GM18505 (cell line): ENCODE measurements at regions not wholly inside any gene's neighbourhood (a gene's known extent, or its start where the extent isn't known, plus 50 kb on each side); places are given as distances from the start of the nearest gene placed in this dataset.

Experiments used
- ATAC-seq: cut with Tn5 transposase; IDR thresholded peaks from one replicate; pipeline ENCODE4 v1.9.1; 2021; ENCODE audit not compliant: unreplicated experiment
- POLR2A ChIP-seq: IDR thresholded peaks from 4 replicates; pipeline ENCODE4 v1.6.1; 2011; ENCODE audit warnings: borderline replicate concordance; ENCODE audit not compliant: insufficient read depth, insufficient read length; ENCODE audit errors: extremely low read depth

DNA sequence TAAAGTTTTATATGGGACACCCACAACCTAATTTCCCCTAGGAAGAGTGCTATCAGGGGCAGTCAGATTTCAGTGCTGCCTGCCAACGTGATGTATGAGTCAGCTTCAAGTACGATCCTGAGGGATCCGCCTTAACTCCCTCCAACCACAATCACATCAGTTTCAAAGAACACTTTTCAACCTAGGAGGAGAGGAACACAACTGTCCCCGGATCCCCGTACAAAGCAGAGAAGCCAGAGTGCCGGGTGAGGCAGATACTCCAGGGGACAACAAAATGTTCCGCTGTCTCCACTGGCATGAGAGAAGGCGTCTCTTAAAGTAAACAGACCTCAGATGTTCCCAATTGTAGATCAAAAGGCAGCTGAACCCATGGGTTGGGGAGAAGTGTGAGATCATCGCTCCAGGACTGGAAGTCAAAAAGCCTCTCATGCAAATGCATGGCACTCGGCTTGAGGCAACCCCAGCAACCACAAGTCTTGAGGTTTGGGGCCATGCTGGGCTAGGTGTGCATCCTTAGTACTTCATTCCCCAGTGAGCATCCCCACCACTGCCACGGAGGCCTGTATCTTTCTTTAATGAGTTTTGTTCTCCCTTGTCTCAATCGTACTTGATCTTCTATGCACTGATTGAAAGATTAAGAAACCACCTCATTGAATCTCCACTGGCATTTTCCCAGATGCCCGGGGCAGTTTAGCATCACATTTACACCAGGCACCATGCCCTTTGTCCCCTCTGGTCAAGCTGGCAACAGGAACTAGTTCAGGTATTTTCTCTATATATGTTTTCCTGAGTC lies 91.0 kb upstream of the CCBE1 start:
- ATAC-seq, result no peak
- TF ChIP-seq POLR2A, result no peak

DNA sequence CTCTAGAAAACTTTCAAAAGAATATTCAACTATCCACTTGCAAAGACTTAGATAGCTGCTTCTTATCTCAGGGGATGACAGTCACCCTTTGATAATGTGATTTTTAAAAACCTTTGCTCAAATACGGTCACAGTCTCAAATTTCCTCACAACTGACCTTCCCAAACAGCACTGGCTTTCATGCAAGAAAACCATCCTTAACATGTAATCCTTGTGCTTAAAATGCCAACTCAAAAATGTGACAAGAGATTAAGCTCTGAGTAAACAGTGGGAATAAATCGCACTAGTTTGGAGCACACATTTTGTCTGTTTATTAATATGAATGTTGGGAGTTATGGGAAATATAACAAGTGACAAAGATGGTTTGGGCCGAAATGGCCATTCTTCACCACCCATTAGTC lies 87.5 kb upstream of the CCBE1 start:
- TF ChIP-seq POLR2A, result no peak
- ATAC-seq, result no peak

DNA sequence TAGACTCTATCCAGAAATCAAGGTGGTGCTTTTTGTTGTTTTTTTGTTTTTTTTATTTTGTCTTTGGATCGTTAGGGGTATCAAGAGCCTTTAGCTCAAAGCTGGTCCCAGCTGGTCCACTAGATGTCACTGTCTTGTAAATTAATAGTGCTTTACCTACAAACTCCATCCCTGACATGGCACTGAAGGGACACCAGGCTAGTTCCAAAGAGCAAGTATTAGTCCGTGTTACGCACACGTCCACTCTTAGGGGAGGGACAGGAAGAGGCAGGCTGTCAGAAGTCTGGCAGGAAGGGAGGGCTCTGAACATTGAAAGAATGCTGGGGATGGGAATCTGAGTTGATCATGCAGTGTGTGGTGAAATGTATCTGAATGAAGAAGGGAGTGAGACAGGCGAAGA lies 85.9 kb upstream of the CCBE1 start:
- peak; percentile 87 for ATAC-seq
- TF ChIP-seq POLR2A, result no peak

DNA sequence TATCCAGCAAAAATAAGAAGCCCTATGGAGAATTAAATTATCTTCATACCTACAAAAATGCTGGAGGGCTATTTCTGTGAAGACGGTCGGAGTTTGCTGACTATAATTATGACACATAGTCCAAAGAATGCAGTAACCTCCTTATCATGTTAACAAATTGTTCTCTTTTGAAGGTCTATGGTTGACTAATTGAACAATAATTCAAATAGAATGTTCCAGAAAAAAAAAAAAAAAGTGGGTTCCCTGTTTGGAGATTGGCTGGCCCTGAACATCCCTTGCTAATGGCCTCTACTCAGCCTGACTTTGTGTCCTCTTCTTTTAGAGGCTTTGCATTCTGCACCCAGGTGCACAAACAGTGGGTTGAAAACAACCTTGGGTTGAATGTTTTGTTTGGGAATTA lies 82.8 kb upstream of the CCBE1 start:
- no peak for TF ChIP-seq POLR2A
- no peak for ATAC-seq

DNA sequence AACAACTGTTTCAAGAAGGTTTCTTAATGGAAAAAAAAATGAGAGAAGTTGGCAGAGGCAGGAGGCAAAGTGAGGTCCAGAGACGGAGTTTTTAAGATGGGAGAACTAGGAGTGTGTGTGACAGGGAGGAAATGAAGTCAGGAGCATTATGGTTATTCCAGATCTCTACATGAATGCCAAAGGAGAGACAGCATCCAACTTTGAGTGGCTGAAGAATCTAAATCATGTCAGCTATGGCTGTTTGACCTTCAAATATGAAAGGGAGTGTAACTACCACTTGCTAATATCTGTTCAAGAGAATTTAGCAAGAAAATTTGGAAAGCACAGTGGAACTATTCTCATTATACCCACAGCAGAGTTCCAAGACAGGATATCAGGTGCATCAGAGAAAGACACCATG lies 81.2 kb upstream of the CCBE1 start:
- no peak for ATAC-seq
- TF ChIP-seq POLR2A, result no peak

DNA sequence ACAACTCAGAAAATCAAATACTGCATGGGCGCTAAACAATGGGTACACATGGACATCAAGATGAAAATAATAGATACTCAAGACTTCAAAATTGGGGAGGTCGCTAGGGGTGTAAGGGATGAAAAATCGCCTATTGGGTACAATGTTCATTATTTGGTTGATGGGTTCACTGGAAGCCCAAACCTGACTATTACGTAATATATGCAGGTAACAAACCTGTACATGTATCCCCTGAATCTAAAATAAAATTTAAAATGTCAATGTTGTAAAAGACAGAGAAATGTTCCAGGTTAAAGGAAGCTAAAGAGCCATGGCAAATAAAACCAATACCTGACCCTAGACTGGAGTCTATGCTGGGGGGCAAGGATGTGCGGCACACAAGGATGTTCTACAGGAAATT lies 80.4 kb upstream of the CCBE1 start:
- no peak for ATAC-seq
- no peak for TF ChIP-seq POLR2A

DNA sequence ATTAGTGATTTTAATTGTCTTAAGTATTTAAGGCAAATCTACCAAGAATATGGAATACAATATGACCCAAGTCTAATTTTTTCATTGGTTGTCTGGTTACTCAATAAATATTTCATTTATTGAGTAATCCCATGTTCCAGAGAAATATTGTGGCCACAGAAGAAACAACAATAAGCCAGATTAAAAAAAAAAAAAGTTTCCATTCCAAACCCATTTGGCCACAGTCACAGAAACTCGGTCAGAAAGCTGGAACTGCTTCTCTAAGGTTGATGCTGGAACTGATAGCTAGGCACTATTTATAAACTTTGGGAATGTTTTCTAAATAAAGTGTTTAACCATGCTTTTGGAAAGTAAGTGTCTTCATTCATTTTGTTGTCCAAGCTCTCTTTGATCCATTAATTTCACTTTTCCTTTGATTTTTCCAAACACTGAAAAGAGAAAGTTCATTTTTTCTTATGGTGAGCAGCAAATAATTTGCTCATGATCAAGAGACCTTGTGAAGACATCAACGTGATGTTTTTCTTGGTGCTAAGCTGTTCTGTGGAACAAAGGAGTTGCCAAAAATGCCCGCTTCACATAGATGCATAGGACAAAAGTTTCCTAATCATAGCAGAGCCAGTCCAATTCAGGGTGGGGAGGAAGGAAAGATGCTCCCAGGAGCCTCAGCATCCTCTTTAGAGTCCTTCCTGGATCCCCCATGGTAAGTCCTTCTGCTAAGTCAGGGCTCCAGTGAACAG lies 72.1 kb upstream of the CCBE1 start:
- TF ChIP-seq POLR2A, result no peak
- ATAC-seq, result no peak

DNA sequence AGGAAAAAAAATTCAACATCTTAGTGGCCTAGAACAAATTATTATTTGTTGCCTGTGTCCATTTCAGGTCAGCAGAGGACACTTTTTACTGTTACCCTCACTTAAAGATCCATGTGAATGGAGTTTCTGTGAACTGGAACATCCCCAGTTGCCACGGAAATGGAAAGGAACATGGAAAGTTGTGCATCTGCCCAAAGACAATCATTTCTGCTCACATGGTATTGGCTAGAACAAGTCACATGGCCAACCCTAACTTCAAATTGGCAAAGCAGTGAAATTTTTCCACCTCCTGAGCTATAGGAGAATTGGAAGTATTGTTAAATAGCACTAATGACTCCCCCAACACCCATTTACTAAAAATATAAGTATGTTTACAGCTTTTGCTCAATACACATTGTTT lies 71.2 kb upstream of the CCBE1 start:
- ATAC-seq, result no peak
- no peak for TF ChIP-seq POLR2A

DNA sequence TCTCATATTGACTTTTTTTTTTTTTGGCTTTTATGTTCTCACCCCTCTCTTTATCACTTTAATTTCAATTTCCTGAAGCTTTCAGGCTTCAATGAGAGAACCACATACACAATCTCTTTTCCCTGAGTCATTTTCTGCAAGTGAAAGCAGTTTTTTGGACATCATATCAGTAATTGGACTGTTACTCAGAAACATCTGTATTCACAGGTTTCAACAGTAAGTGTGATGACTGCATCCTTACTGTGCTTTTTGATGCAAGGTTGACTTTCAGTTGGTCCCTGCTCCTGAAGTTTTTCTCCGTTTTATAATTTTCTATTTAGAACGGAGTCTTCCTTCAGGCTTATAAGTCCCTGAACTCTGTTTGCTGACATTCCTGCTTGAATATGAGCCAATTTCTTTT lies 70.5 kb upstream of the CCBE1 start:
- ATAC-seq, result no peak
- no peak for TF ChIP-seq POLR2A

DNA sequence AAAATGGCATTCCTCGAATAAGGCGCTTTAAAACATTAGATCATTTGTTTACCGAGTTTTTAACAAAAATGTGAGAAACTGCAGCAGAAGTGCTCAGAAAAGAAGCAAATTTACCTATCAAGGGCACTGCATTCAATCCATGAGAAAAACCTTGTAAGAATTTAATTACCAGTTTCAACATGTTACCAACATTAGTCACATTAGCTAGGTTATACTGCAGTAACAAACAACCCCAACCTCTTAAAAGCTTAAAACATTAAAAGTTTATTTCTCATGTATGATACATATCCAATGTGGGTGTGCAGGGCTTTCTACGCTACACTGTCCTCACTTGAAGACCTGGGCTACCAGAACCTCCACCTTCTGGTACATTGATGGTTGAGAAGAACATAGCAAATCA lies 68.1 kb upstream of the CCBE1 start:
- ATAC-seq, result no peak

DNA sequence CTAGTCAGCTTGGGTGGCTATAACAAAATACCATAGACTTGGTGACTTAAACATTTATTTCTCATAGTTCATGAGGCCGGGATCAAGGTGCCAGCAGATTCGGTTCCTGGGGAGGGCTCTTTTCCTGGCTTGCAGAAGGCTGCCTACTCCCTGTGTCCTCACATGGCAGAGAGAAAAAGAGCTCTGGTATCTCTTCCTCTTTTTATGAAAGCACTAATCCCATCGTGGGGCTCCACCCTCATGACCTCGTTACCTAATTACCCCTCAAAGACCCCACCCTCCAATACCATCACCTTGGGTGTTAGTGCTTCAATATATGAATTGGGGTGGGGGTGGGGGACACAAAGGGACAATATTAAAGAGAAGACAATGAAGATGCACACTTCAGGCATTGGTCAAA lies 67.1 kb upstream of the CCBE1 start:
- no peak for TF ChIP-seq POLR2A
- no peak for ATAC-seq

More for the DNA sequence above, 68.1 kb upstream of the CCBE1 start:
- no peak for TF ChIP-seq POLR2A

DNA sequence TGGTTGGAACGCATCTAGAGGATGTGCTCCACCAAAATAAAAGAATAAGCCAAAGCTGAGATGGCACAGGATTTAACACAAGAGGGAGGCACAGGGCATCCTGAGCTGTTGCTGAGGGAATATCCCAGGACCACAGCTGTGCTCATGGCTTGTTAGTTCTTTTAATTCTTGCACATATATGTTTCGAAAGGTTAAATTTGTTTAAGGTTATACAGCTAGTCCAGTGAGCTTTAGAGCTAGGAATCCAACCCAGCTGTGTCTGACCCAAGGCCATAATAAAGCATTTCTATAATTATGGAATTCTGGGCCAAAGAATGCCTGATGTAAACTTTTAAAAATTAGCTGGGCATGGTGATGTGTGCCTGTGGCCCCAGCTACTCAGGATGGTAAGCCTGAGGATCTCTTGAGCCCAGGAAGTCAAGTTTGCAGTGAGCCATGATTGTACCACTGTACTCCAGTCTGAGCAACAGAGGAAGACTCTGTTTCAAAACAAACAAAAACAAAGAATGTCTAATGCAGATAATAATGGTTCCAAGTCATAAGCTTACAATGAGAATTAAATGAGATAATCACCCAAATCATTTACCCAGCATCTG lies 66.4 kb upstream of the CCBE1 start:
- ATAC-seq, result no peak
- no peak for TF ChIP-seq POLR2A

DNA sequence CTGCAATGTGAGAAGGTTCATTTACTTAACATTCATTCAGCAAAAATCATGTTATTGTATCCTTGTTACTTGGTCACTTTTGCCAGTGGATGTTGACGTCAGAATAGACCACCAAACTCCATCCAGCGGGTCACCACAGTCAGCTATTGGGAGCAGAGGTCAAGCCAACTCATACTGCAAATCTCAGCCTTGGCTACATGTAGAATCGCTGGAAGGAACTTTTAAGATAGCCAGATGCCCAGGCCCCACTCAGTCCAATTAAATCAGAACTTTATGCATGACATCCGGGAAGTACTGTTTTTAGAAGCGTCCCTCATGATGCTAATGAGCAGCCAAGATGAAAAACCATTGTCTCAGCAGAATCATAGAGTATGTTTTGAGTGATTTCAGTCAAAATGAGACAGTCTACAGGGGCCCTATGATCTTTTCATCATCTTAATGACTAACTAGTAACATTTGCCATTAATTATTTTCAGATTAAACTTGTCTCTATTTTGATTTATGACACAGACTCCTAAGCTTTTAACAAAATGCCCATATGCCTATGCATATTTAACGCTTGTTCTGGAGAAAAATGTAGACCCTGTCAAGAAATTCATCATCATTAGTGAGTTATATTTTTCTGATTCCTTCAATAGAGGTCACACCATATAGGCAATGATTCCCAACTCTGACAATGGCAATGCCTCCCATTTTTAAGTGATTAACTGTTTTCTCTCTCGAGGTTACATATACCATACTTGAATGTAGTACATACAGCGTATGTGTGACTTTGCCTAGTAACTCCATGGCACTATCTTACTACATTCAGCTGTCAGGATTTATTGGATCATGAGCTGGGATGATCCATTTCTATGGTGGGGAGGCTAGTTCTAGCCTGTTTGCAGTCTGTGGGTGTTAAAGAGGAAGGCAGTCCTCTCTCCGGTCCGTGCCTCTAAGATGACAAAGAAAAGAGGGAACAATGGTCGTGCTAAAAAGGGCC lies 63.7 kb upstream of the CCBE1 start:
- TF ChIP-seq POLR2A, result no peak

DNA sequence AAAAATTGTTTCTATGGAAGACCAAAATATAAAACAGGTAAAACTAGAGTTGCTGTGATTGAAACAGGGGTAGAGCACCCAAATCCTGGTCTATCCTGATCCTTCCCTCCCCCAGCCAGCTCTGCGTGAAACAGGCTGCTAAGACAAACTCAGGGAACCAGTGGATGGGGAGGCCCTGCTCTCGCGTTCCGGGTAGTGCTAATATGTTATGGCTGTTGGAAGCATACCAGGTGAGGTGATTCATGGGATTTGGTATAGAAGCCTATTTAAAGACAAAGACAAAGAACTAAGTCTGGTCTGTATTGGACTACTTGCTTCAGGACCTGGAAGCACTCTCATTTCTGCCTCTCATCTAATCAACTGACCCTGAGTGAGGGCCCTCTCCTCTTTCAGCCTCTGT lies 63.0 kb upstream of the CCBE1 start:
- TF ChIP-seq POLR2A, result no peak
- ATAC-seq, result no peak

More for the DNA sequence above, 63.7 kb upstream of the CCBE1 start:
- ATAC-seq, result no peak

DNA sequence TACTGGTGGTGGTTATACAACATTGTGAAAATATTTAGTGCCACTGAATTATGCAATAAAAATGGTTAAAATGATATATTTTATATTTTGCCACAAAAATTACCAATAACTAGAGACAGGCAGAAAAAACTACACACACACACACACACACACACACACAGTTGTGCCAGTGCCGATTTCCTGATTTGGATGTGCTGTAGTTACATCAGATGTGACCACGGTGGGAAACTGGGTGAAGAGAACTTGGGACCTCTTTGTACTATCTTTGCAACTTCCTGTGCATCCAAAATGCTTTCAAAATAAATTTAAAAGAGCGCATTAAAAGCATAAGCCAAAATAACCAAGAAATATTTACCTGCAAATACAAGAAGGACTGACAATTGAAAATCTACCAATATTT lies 61.6 kb upstream of the CCBE1 start:
- no peak for ATAC-seq
- no peak for TF ChIP-seq POLR2A
